Keratinocyte (primary cell): ENCODE measurements at regions not wholly inside any gene's neighbourhood (a gene's known extent, or its start where the extent isn't known, plus 50 kb on each side); places are given as distances from the start of the nearest gene placed in this dataset.

Source experiments
- DNase-seq: peaks from one replicate; pipeline ENCODE4 v3.0.0-alpha.2; 2011; ENCODE audit warnings: low read depth, missing footprints, low spot score
- FAIRE-seq: peaks from 2 replicates; lab custom pipeline; 2011; peaks lifted over from hg19 to GRCh38; lab: Jason Lieb, UNC
- H2AFZ ChIP-seq: 2 replicates; pipeline ENCODE4 v1.6.0; 2012; ENCODE audit warnings: low read length, control low read depth, inconsistent platforms; ENCODE audit not compliant: control insufficient read depth
- H3K27ac ChIP-seq: 2 replicates; pipeline ENCODE4 v1.5.1; 2011; ENCODE audit warnings: low read length; ENCODE audit not compliant: control insufficient read depth, insufficient read depth
- H3K27me3 ChIP-seq: 3 replicates; pipeline ENCODE4 v1.6.0; 2011; ENCODE audit warnings: low read length; ENCODE audit not compliant: control insufficient read depth, insufficient read depth; ENCODE audit errors: extremely low read depth
- H3K36me3 ChIP-seq, 2 experiments: 2 replicates in 1 of 2; 3 replicates in 1 of 2; pipeline ENCODE4 v1.5.1; 2011; ENCODE audit warnings: low read length in 2 of 2, mild to moderate bottlenecking in 1 of 2; ENCODE audit not compliant: control insufficient read depth in 2 of 2, insufficient read depth in 2 of 2; ENCODE audit errors: extremely low read depth in 1 of 2
- H3K4me1 ChIP-seq: 3 replicates; pipeline ENCODE4 v1.5.1; 2011; ENCODE audit warnings: low read length; ENCODE audit not compliant: control insufficient read depth, insufficient read depth; ENCODE audit errors: extremely low read depth
- H3K4me2 ChIP-seq: 3 replicates; pipeline ENCODE4 v1.6.0; 2011; ENCODE audit warnings: low read depth, low read length; ENCODE audit not compliant: control insufficient read depth, insufficient read depth; ENCODE audit errors: extremely low read depth
- H3K4me3 ChIP-seq, 3 experiments: fragments of 200-600 bp in 1 of 3; sonication (generic) in 1 of 3; 2 replicates in 2 of 3; 3 replicates in 1 of 3; pipeline ENCODE4 v1.5.1; 2011 to 2016; ENCODE audit warnings: low read length in 3 of 3, mild to moderate bottlenecking in 3 of 3, control low read depth in 2 of 3, inconsistent platforms in 1 of 3, low read depth in 1 of 3, mixed read lengths in 1 of 3, mixed run types in 1 of 3, moderate library complexity in 1 of 3; ENCODE audit not compliant: control insufficient read depth in 2 of 3, insufficient read depth in 2 of 3; ENCODE audit errors: extremely low read depth in 1 of 3
- H3K79me2 ChIP-seq: 2 replicates; pipeline ENCODE4 v1.6.0; 2012; ENCODE audit warnings: low read length; ENCODE audit not compliant: control insufficient read depth, insufficient read depth
- H3K9ac ChIP-seq: 3 replicates; pipeline ENCODE4 v1.6.0; 2011; ENCODE audit warnings: low read length; ENCODE audit not compliant: control insufficient read depth, insufficient read depth; ENCODE audit errors: extremely low read depth
- H3K9me1 ChIP-seq: 3 replicates; pipeline ENCODE4 v1.6.0; 2011; ENCODE audit warnings: low read length; ENCODE audit not compliant: control insufficient read depth, insufficient read depth; ENCODE audit errors: extremely low read depth
- H3K9me3 ChIP-seq: 2 replicates; pipeline ENCODE4 v1.5.1; 2012; ENCODE audit warnings: low read depth, low read length; ENCODE audit not compliant: control insufficient read depth
- H4K20me1 ChIP-seq: 3 replicates; pipeline ENCODE4 v1.6.0; 2011; ENCODE audit warnings: low read length; ENCODE audit not compliant: control insufficient read depth, insufficient read depth; ENCODE audit errors: extremely low read depth
- CTCF ChIP-seq, 3 experiments: IDR thresholded peaks in 1 of 3; conservative IDR thresholded peaks in 1 of 3; optimal IDR thresholded peaks in 1 of 3; 2 replicates in 2 of 3; 3 replicates in 1 of 3; pipeline versions ENCODE3 to v1.5.1; 2011; ENCODE audit warnings: low read length in 3 of 3, mild to moderate bottlenecking in 3 of 3, moderate library complexity in 2 of 3, control low read depth in 1 of 3, inconsistent platforms in 1 of 3; ENCODE audit not compliant: insufficient read depth in 2 of 3; ENCODE audit errors: extremely low read depth in 1 of 3
- EZH2 ChIP-seq: IDR thresholded peaks from one replicate; pipeline ENCODE4 v1.6.1; 2012; ENCODE audit warnings: inconsistent platforms, mild to moderate bottlenecking, low read length, moderate library complexity
- dilution Hi-C: fragments of 300-500 bp; cut with MboI; formaldehyde crosslinking; loops from one replicate; pipeline ENCODE4 v1.7.0; 2020; ENCODE audit warnings: low sequenced_read_pairs; ENCODE audit not compliant: extremely low pct_ligation_motif_present

- H3K79me2 ChIP-seq: no peaks in the 10 kb centered on the region
- no peaks in the 10 kb centered on the region for H3K27me3 ChIP-seq
- no peak for DNase-seq
- no peak overlapping the region for H3K4me2 ChIP-seq
- no peaks in the 10 kb centered on the region for H3K9me1 ChIP-seq
- no peaks in the 10 kb centered on the region for H4K20me1 ChIP-seq
- H2AFZ ChIP-seq: no peak overlapping the region
- no peak overlapping the region for H3K4me3 ChIP-seq
- FAIRE-seq: no peak
- H3K9me3 ChIP-seq: no peaks in the 10 kb centered on the region
- TF ChIP-seq CTCF (optimal IDR thresholded peaks at IDR 0.05 in 1 of 3, IDR thresholded peaks at IDR 0.05 in 1 of 3, conservative IDR thresholded peaks at IDR 0.05 in 1 of 3; ENCODE audit: extremely low read depth in 1 of 3, insufficient read depth in 2 of 3, low read length in 3 of 3): no peak
- TF ChIP-seq EZH2: no peak
- H3K27ac ChIP-seq: no peak overlapping the region
- no peaks in the 10 kb centered on the region for H3K4me1 ChIP-seq
- H3K36me3 ChIP-seq: no peaks in the 10 kb centered on the region
- dilution Hi-C loops: no loop called here
- H3K9ac ChIP-seq: no peak overlapping the region
Measured at GRCh38 chr4:163747886-163748285, 253.4 kb downstream of the TMA16 start.

DNA sequence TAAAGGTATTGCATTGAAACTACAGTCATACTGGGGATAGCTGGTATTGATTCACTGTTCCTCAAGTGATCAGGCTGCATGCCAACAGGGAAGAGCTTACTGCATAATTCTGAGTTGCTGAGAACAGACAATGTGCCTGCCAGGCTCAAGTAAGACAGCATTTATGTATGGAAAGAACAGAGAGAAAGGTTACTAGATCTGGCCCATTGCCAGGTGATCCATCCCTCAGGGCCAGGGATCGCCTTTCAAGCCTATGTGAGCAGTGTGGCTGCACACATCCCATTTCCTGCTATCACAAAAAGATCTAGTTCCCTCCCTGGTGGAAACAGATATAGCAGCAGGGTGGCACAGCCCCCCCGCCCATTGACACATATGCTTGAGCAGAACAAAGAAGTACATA is 254.0 kb downstream of the TMA16 start:
- DNase-seq (no peak), FAIRE-seq (no peak)
- H3K27me3 ChIP-seq: no peaks in the 10 kb centered on the region
- no peaks in the 10 kb centered on the region for H3K79me2 ChIP-seq
- no peak overlapping the region for H3K27ac ChIP-seq
- H3K9me1 ChIP-seq: no peaks in the 10 kb centered on the region
- no peaks in the 10 kb centered on the region for H3K9me3 ChIP-seq
- no peak overlapping the region for H3K4me3 ChIP-seq
- H3K4me2 ChIP-seq: no peak overlapping the region
- no peak overlapping the region for H3K9ac ChIP-seq
- dilution Hi-C loops: no loop called here
- no peaks in the 10 kb centered on the region for H3K4me1 ChIP-seq
- no peaks in the 10 kb centered on the region for H3K36me3 ChIP-seq
- H2AFZ ChIP-seq: no peak overlapping the region
- TF ChIP-seq EZH2: no peak
- no peak for TF ChIP-seq CTCF (optimal IDR thresholded peaks at IDR 0.05 in 1 of 3, IDR thresholded peaks at IDR 0.05 in 1 of 3, conservative IDR thresholded peaks at IDR 0.05 in 1 of 3; ENCODE audit: extremely low read depth in 1 of 3, insufficient read depth in 2 of 3, low read length in 3 of 3)
- no peaks in the 10 kb centered on the region for H4K20me1 ChIP-seq
